ENCODE measurements at regions not wholly inside any gene's neighbourhood (a gene's known extent, or its start where the extent isn't known, plus 50 kb on each side); places are given as distances from the start of the nearest gene placed in this dataset.

- no peak overlapping the region for H3K27ac Mint-ChIP-seq
- no peaks in the 10 kb centered on the region for H3K27me3 Mint-ChIP-seq
- no peaks in the 10 kb centered on the region for H3K36me3 Mint-ChIP-seq
- CTCF ChIA-PET, result no interaction called here
- no peak for DNase-seq
- H3K9me3 Mint-ChIP-seq, result no peaks in the 10 kb centered on the region
- no peaks in the 10 kb centered on the region for H3K4me1 Mint-ChIP-seq
- no peak overlapping the region for H3K4me3 Mint-ChIP-seq
Observed at GRCh38 chr10:35924759-35925158, 282.7 kb upstream of the FZD8 start.

- Mint-ChIP-seq H3K36me3 (no peaks in the 10 kb centered on the region), H3K4me3 (no peak overlapping the region), H3K27ac (no peak overlapping the region), H3K9me3 (no peaks in the 10 kb centered on the region), H3K4me1 (no peaks in the 10 kb centered on the region), H3K27me3 (no peaks in the 10 kb centered on the region)
- no peak for DNase-seq
- CTCF ChIA-PET, result no interaction called here
Observed at GRCh38 chr10:35922876-35923600, 280.9 kb upstream of the FZD8 start.

- DNase-seq, result no peak
- Mint-ChIP-seq H3K27ac (no peak overlapping the region), H3K4me1 (no peaks in the 10 kb centered on the region), H3K27me3 (no peaks in the 10 kb centered on the region), H3K9me3 (no peaks in the 10 kb centered on the region), H3K4me3 (no peak overlapping the region), H3K36me3 (no peaks in the 10 kb centered on the region)
- CTCF ChIA-PET, result no interaction called here
Observed at GRCh38 chr10:35921866-35922350, 279.8 kb upstream of the FZD8 start.

GRCh38 chr10:35916791-35917190 is 274.7 kb upstream of the FZD8 start:
- DNase-seq, result no peak
- Mint-ChIP-seq H3K4me1 (no peaks in the 10 kb centered on the region), H3K27me3 (no peaks in the 10 kb centered on the region), H3K36me3 (no peaks in the 10 kb centered on the region), H3K4me3 (no peak overlapping the region), H3K9me3 (no peaks in the 10 kb centered on the region), H3K27ac (no peak overlapping the region)
- CTCF ChIA-PET, result interaction anchor here (1.0 to 1.1 kb wide), 2 partner anchors 281 to 793 kb away, joined by 4 to 5 read pairs; no protein-coding TSS in a partner anchor

- Mint-ChIP-seq H3K4me1 (no peaks in the 10 kb centered on the region), H3K36me3 (no peaks in the 10 kb centered on the region), H3K9me3 (no peaks in the 10 kb centered on the region), H3K4me3 (no peak overlapping the region), H3K27ac (no peak overlapping the region), H3K27me3 (no peaks in the 10 kb centered on the region)
- CTCF ChIA-PET, result no interaction called here
- DNase-seq, result no peak
Observed at GRCh38 chr10:35913628-35914027, 271.5 kb upstream of the FZD8 start.

GRCh38 chr10:35912615-35913569 is 270.8 kb upstream of the FZD8 start:
- no peaks in the 10 kb centered on the region for H3K9me3 Mint-ChIP-seq
- H3K4me3 Mint-ChIP-seq, result no peak overlapping the region
- no peak overlapping the region for H3K27ac Mint-ChIP-seq
- H3K27me3 Mint-ChIP-seq, result no peaks in the 10 kb centered on the region
- CTCF ChIA-PET, result no interaction called here
- H3K4me1 Mint-ChIP-seq, result no peaks in the 10 kb centered on the region
- no peak for DNase-seq
- no peaks in the 10 kb centered on the region for H3K36me3 Mint-ChIP-seq

- H3K4me3 Mint-ChIP-seq, result no peak overlapping the region
- H3K9me3 Mint-ChIP-seq, result no peaks in the 10 kb centered on the region
- no peaks in the 10 kb centered on the region for H3K27me3 Mint-ChIP-seq
- H3K27ac Mint-ChIP-seq, result no peak overlapping the region
- DNase-seq, result no peak
- H3K36me3 Mint-ChIP-seq, result no peaks in the 10 kb centered on the region
- no peaks in the 10 kb centered on the region for H3K4me1 Mint-ChIP-seq
- CTCF ChIA-PET, result no interaction called here
Observed at GRCh38 chr10:35911954-35912353, 269.9 kb upstream of the FZD8 start.

- Mint-ChIP-seq H3K27ac (no peak overlapping the region), H3K4me3 (no peak overlapping the region), H3K27me3 (no peaks in the 10 kb centered on the region), H3K36me3 (no peaks in the 10 kb centered on the region), H3K9me3 (no peaks in the 10 kb centered on the region), H3K4me1 (no peaks in the 10 kb centered on the region)
- no peak for DNase-seq
- CTCF ChIA-PET, result no interaction called here
Observed at GRCh38 chr10:35911233-35911632, 269.1 kb upstream of the FZD8 start.

- no peak for DNase-seq
- H3K27me3 Mint-ChIP-seq, result no peaks in the 10 kb centered on the region
Observed at GRCh38 chr10:35910234-35910633, 268.1 kb upstream of the FZD8 start.

GRCh38 chr10:35909121-35909720 is 267.1 kb upstream of the FZD8 start:
- Mint-ChIP-seq H3K27ac (no peak overlapping the region), H3K36me3 (no peaks in the 10 kb centered on the region), H3K9me3 (no peaks in the 10 kb centered on the region), H3K4me3 (no peak overlapping the region), H3K4me1 (no peaks in the 10 kb centered on the region), H3K27me3 (no peaks in the 10 kb centered on the region)
- CTCF ChIA-PET, result no interaction called here
- no peak for DNase-seq

More at GRCh38 chr10:35910234-35910633, 268.1 kb upstream of the FZD8 start:
- Mint-ChIP-seq H3K4me3 (no peak overlapping the region), H3K36me3 (no peaks in the 10 kb centered on the region), H3K27ac (no peak overlapping the region), H3K4me1 (no peaks in the 10 kb centered on the region), H3K9me3 (no peaks in the 10 kb centered on the region)
- CTCF ChIA-PET, result no interaction called here

- Mint-ChIP-seq H3K9me3 (no peaks in the 10 kb centered on the region), H3K4me3 (no peak overlapping the region), H3K27ac (no peak overlapping the region), H3K4me1 (no peaks in the 10 kb centered on the region), H3K36me3 (no peaks in the 10 kb centered on the region), H3K27me3 (no peaks in the 10 kb centered on the region)
- DNase-seq, result no peak
- CTCF ChIA-PET, result no interaction called here
Observed at GRCh38 chr10:35908451-35908850, 266.4 kb upstream of the FZD8 start.

GRCh38 chr10:35907548-35907947 is 265.5 kb upstream of the FZD8 start:
- CTCF ChIA-PET, result no interaction called here
- no peaks in the 10 kb centered on the region for H3K9me3 Mint-ChIP-seq

GRCh38 chr10:35906155-35906554 is 264.1 kb upstream of the FZD8 start:
- H3K27ac Mint-ChIP-seq, result no peak overlapping the region
- H3K4me1 Mint-ChIP-seq, result no peaks in the 10 kb centered on the region
- no peaks in the 10 kb centered on the region for H3K27me3 Mint-ChIP-seq
- CTCF ChIA-PET, result no interaction called here
- no peaks in the 10 kb centered on the region for H3K9me3 Mint-ChIP-seq
- DNase-seq, result no peak
- no peaks in the 10 kb centered on the region for H3K36me3 Mint-ChIP-seq
- no peak overlapping the region for H3K4me3 Mint-ChIP-seq

More at GRCh38 chr10:35907548-35907947, 265.5 kb upstream of the FZD8 start:
- Mint-ChIP-seq H3K27ac (no peak overlapping the region), H3K4me3 (no peak overlapping the region), H3K36me3 (no peaks in the 10 kb centered on the region), H3K27me3 (no peaks in the 10 kb centered on the region), H3K4me1 (no peaks in the 10 kb centered on the region)
- DNase-seq, result no peak

- no peak for DNase-seq
- no peak overlapping the region for H3K27ac Mint-ChIP-seq
- H3K4me3 Mint-ChIP-seq, result no peak overlapping the region
- no peaks in the 10 kb centered on the region for H3K4me1 Mint-ChIP-seq
- CTCF ChIA-PET, result no interaction called here
- no peaks in the 10 kb centered on the region for H3K27me3 Mint-ChIP-seq
- H3K36me3 Mint-ChIP-seq, result no peaks in the 10 kb centered on the region
- H3K9me3 Mint-ChIP-seq, result peaks cover 8% of the 10 kb centered on the region
Observed at GRCh38 chr10:35903021-35903420, 260.9 kb upstream of the FZD8 start.

Data from activated naive CD4-positive, alpha-beta T cell treated with anti-CD3 and anti-CD28 coated beads, Interleukin-2, amount 10 ng/mL, durations not matched to agents 7 days and 5 days (primary cell).